H1 (cell line): ENCODE measurements at regions not wholly inside any gene's neighbourhood (a gene's known extent, or its start where the extent isn't known, plus 50 kb on each side); places are given as distances from the start of the nearest gene placed in this dataset.

Source experiments
- CTBP2 ChIP-seq: IDR thresholded peaks from 2 replicates; pipeline ENCODE4 v1.7.0; 2011; ENCODE audit warnings: borderline replicate concordance, mild to moderate bottlenecking, moderate library complexity, mixed read lengths, low read length; ENCODE audit not compliant: insufficient read depth, insufficient read length
- EP300 ChIP-seq, 2 experiments: IDR thresholded peaks; 1 replicate in 1 of 2; 2 replicates in 1 of 2; pipeline ENCODE4 v1.6.1; 2011 to 2012; ENCODE audit warnings: low read depth in 2 of 2, low read length in 2 of 2, mild to moderate bottlenecking in 2 of 2, borderline replicate concordance in 1 of 2, inconsistent platforms in 1 of 2, moderate library complexity in 1 of 2
- KDM5A ChIP-seq: fragments of 200-600 bp; IDR thresholded peaks from 2 replicates; pipeline ENCODE4 v1.7.1; 2012; ENCODE audit warnings: mild to moderate bottlenecking, low read length, inconsistent platforms, mixed read lengths
- SIX5 ChIP-seq: IDR thresholded peaks from 2 replicates; pipeline ENCODE4 v1.6.1; 2011; ENCODE audit warnings: mild to moderate bottlenecking, low read depth, low read length
- TAF7 ChIP-seq: optimal IDR thresholded peaks from 2 replicates; pipeline ENCODE3; 2011; ENCODE audit warnings: low read depth, mild to moderate bottlenecking, inconsistent platforms, low read length, moderate library complexity, borderline replicate concordance

- TF ChIP-seq TAF7 (no peak), EP300 (IDR thresholded peaks at IDR 0.05; ENCODE audit: borderline replicate concordance in 1 of 2, low read depth in 2 of 2, low read length in 2 of 2) (no peak), KDM5A (no peak), CTBP2 (no peak), SIX5 (no peak)
- TF ChIP-seq, all 59 proteins: peak for 0
Measured at GRCh38 chr12:98325003-98325402, 190.4 kb upstream of the TMPO start (continued).
